ENCODE measurements at regions not wholly inside any gene's neighbourhood (a gene's known extent, or its start where the extent isn't known, plus 50 kb on each side); places are given as distances from the start of the nearest gene placed in this dataset.

GRCh38 chr17:72193391-72194106, 72.7 kb downstream of the SOX9 start:
- no peak for TF ChIP-seq ARNTL (CRISPR knock-in tag; IDR thresholded peaks at IDR 0.05; ENCODE audit: borderline replicate concordance, low read depth)
- TF ChIP-seq PATZ1 (CRISPR knock-in tag; IDR thresholded peaks at IDR 0.05; ENCODE audit: borderline replicate concordance) = no peak
- no peak for TF ChIP-seq ZNF565 (CRISPR knock-in tag; conservative IDR thresholded peaks at IDR 0.05; ENCODE audit: low read depth)
- peak; percentile 82 for TF ChIP-seq ZNF70 (CRISPR knock-in tag; IDR thresholded peaks at IDR 0.05)
- no peak for TF ChIP-seq CSRNP3 (CRISPR knock-in tag; IDR thresholded peaks at IDR 0.05)
- TF ChIP-seq CREB5 (CRISPR knock-in tag; IDR thresholded peaks at IDR 0.05; ENCODE audit: low read depth) = no peak
- no peak for TF ChIP-seq ZFP3 (CRISPR knock-in tag; IDR thresholded peaks at IDR 0.05)
- no peak for TF ChIP-seq ISL1 (CRISPR knock-in tag; IDR thresholded peaks at IDR 0.05)
- TF ChIP-seq SNAI2 (CRISPR knock-in tag; IDR thresholded peaks at IDR 0.05) = no peak
- TF ChIP-seq POU6F1 (CRISPR knock-in tag; IDR thresholded peaks at IDR 0.05; ENCODE audit: borderline replicate concordance, low read depth) = no peak
- TF ChIP-seq ZFP30 (CRISPR knock-in tag; IDR thresholded peaks at IDR 0.05) = no peak
